NCI-H1436 (cell line): ENCODE measurements at regions not wholly inside any gene's neighbourhood (a gene's known extent, or its start where the extent isn't known, plus 50 kb on each side); places are given as distances from the start of the nearest gene placed in this dataset.

Experiments
- DNase-seq: peaks from one replicate; lab custom pipeline; 2025; lab: John Stamatoyannopoulos, UW

DNA sequence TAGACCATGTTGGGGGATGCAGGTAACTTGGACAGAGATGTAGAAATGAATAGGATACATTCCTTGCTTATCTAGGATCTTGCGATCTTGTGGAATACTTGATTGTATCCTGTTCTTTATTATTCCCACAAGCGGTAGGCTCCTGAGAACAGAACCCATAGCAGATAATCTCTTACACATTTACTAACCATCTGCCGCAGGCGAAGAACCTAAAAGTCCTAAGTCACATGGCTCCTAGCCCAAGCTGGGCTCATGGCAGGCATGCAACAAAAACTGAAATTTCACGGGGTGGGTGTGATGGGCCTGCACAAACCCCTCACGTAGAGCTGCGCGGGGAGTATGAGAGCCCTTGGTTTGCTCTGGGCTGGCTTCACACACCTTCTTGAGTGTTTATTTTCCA lies 177.4 kb upstream of the NECTIN1 start:
- no peak for DNase-seq

DNA sequence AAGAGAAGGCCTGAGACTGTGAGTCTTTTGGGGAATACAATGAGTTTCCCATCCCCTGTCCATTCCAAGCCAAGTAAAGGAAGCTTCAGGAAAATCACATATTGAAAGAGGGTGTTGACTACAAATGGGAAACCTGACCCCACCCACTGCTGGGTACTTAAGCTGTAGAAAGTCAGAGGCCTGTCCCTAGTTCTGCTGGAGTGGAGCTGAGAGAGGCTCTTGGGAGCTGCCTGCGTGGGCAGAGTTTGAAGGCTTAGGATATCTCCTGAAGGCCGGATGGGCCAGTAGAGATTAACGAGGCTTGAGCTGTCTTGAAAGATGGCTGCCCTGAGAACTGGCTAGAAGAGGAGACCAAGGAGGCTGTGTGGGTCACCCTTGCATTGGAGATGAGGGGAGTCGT lies 176.2 kb upstream of the NECTIN1 start:
- no peak for DNase-seq

DNA sequence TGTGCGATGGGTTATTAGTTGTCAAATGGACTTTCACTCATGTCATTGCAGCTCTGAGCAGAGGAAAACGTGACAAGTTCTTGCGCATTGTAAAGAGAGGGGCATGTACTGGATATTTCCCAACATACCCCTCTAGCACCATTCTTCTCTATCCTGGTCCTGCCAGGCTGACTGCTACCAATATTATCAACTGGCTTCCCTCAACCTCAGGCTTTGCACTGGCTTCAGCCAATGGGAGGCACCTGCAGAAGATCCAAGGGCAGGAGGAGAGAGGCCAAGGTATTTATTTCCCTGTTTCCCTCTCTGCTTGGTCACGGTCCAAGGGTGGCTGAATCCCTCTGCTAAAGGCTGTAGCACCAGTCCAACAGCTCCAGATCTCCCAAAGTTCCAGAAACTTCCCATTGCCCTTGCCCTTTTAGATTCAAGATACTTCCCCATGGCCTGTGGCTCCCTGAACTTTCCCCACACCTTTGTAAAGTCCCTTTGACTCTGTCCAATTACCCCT lies 175.6 kb upstream of the NECTIN1 start:
- DNase-seq: no peak

DNA sequence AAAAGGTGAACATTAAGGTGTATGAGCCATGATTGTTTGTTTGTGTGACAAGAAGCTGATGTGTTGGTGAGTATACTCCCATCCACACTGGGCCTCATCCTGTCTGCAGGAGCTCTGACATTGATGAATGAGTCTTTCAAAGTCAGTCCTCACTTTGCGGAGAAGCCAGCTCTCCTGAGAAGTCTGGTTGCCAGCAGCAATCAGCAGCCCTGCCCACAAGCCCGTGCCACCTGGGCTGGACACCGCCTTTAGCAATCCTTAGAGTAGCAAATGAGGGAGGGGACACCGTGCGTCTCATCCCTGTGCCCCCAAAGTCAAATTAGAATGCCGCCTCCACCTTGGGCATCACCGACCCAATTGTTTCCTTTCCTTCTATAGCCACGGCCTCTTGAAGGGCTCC lies 174.8 kb upstream of the NECTIN1 start:
- DNase-seq: no peak

DNA sequence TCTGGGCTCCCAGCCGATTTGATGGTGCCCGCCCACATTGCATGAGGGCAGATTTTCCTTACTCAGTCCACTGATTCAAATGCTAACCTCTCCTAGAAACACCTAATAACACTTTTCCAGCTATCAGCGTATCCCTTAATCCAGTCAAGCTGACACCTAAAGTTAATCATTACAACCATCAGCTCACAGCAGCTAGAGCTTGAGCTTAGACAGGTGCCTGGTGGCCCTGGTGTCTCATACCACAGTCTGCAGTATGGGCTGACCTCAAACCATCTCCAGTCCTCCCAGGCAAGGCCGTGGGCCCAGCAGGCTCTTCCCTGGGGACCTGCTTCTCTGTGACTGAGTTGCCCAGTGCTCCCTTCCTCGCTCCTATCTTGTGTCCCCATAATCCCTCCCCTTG lies 174.4 kb upstream of the NECTIN1 start:
- DNase-seq: no peak

DNA sequence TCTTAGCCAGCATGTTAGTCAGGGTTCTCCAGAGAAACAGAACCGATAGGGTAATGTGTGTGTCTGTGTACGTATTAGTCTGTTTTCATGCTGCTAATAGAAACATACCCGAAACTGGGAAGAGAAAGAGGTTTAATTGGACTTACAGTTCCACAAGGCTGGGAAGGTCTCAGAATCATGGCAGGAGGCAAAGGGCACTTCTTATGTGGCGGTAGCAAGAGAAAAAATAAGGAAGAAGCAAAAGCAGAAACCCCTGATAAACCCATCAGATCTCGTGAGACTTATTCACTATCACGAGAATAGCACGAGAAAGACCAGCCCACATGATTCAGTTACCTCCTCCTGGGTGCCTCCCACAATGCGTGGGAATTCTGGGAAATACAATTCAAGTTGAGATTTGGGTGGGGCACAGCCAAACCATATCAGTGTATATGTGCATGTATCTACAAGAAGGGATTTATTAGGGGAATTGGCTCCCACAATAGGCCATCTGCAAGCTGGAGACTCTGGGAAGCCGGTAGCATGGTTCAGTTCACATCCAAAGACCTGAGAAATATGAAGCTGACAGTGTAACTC lies 173.7 kb upstream of the NECTIN1 start:
- no peak for DNase-seq

DNA sequence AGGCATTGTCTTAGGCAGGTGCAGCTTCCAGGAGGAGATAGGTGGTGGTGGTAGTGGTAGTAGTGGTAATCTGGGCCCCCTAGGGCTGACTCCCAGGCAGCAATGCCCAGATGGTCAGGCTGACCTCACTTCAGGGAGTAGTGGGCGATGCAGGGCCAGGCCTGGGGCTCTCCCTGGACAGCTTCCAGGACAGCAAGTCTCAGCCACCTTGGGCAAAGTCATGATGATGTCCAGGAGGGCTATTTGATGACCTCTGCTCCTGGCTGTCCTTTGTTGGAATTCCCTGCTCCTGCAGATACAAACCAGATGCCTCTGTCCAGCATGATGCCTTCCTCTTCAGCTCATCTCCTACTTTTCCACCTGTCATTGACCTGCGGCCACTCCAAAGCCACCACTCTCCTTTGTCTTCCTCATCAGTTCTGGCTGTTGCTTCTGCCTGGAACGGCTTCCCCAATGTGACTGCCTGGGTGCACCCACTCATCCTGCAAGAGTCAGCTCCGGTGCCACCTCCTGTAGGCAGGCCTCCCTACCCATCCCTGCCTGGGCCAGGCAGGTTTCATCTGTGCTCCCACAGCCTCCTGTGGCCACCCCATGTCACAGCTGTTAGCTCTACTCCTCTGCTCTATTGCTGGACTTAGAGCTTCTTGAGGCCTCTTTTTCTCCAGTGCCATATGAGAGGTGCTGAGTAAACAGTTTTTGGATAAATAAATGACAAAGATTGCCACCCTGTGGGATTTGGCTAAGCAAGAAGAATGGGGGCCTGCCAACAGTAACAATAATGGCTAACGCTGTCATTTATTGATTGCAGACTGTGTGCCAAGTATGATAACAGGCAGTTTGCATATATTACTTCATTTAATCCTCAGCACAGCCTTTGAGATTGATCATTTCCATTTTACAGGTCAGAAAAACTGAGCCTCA lies 172.9 kb upstream of the NECTIN1 start:
- DNase-seq: no peak

DNA sequence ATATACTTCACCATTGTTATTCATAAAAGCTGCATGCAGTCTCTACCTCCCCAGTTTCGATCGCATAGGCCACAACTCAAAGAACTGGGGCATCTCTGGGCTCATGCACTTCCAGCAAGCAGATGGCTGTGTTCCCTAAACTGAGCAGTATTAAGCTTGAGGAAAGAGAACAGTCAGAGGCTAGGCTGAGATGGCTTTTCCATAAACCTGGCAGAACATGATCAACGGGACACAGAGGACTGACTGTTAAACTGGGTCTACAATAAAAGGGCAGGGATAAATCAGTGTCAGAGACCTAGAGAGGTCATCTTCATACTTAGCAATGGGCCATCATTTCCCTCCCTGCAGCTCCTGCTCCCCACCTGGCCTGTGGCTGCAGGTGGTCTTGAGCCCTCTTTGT lies 171.0 kb upstream of the NECTIN1 start:
- no peak for DNase-seq

DNA sequence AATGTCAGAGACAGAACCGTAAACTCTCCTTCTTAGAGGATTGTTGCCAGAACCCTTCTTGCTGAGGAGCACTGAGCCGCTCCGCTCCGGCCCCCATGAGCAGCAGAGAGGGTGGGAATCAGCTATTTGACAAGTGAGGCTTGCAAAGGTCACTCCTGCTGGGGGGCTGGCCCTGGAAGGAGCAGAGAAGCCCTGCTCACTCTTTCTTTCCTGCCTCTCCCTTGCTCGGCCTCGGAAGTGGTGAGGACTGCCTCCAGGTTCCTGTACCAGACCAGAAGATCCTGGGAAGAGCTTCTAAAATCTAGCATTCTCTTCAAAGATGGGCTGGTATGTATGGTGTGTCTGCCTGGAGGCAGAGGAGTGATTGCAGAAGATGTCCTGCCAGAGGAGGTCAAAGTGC lies 168.6 kb upstream of the NECTIN1 start:
- DNase-seq: no peak

DNA sequence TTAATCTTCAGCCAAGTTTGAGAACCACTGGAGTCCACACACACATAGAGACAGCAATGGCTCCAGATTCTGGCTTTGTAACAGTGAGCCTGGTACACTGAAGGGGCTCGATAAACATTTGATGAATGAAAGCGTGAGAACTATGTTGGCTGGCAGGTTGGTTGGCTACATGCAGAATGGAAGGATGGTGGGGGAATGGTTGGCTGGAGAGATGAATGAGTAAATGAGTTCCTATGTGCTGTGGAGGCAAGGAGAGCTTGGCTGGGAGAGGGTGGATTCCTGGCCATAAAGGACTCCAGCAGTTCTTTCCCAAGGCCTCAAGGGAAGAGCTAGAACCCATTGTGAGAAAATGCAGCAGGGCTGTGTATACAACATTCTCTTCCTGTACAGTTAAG lies 168.0 kb upstream of the NECTIN1 start:
- no peak for DNase-seq

DNA sequence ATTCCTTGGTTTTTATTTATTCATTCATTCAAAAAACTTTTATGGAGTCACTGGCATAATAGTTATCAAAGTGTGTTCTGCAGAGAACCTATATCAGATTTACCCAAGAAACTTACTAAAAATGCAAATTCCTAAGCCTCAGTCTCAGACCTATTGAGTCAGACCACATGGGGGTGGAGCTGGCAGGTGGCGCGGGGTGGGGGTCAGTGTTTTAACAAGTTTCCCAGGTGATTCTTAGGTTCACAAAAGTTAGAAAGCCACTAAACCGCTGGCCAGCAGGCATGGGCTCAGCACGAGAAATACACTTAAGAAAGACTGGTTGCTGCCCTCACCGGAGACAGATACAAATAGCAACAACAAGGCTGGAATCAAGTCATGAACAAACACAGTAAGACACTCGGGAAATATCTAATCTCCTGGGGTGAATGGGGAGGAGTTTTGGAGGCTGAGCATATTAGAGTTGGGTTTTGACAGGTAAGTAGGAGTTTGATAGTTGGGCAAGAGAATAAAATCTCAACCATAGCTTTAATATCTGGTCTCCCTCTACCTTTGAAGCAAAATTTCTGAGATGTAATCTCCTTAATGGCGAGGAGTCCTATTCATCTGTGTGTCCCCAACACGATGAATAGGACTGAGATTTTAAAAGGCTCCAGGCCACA lies 167.5 kb upstream of the NECTIN1 start:
- DNase-seq: no peak

DNA sequence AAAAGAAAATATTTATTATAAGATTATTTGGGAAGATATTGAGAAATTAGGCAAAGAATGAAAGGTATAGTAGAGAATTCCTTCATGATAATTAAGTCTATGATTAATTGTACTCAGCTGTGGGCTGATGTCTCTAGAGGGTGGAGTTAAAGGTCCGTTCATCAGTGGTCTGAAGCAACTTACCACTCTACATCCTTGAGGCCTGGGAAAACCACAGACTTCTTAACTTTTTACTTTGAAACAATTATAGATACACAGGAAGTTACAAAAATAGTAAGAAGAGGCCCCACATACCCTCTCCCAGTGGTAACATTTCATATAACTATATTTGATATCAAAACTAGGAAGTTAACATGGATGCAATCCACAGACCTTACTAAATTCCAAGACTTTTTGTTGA lies 167.0 kb upstream of the NECTIN1 start:
- DNase-seq: no peak

DNA sequence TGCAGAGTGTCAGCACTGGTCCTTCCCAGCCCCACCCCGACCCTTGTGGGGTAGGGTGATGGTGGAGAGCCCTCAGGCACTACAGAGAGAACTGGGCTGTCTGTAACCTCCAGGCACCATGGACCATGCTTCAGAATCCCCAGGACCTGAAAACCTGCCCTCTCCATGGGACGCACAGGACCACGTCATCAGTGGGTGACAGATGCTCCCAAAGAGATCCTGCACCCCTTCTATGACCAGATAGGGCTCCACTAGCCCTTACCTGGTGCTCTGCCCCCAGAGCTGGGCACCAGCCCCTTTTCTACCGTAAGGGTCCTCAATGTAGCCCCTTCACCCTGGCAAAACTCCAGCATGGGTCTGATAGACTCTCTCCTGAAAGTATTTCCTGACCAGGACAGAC lies 165.9 kb upstream of the NECTIN1 start:
- DNase-seq: no peak

DNA sequence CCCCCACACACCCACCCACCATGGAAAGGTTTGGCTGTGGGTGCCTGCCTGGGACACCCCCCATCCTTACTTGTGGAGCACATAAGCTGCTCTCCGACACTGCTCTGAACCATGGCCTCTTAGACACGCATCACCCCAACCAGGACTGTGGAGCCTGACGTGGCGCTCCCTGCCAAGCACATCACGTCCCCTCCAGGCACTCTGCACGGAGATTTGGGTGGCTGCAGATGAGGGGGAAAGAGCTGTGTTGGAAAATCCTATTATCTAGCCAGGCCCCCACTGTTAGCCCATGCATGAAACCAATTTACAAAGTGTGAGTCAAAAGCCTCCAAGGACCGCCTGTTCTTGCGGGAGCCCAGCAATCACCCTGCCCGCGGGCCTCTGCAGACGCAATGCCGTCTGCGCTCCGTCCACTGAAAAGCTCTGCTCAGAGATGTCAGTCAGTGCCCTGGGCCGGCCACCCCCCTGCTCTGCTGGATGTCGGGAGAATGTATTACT lies 163.4 kb upstream of the NECTIN1 start:
- no peak for DNase-seq

DNA sequence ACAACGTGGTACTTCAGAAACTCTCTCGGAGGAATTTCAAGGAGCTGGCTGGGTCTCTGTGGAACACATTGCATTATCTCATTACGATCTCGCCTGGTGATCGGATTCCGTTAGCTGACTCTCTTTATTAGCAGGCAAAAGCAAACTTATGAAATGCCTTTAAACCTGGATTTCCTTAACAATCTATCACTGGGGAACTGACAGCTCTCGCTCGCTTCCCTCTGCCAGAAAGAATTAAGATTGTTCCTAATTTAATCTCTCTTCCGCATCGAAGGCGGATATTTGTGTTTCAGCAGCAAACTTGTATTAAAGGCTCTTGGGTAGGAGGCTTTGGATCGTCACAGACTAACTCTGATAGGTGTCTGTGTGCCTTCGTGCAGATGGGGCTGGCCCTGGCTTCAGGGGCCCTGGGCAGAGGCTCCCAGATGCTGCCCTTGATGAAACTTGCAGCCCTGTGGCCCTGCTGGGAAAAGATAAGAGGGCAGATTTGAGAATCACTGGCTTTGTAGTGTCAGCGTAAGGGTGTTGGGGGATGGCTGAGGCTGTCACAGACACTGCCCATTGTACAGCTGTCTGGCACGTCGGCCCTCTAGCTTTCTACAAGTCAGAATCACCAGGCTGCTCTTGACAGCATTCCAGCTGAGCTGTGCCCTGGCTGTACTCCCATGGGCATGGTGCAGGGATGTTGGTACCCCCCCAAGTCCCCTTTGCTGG lies 162.2 kb upstream of the NECTIN1 start:
- DNase-seq: no peak

DNA sequence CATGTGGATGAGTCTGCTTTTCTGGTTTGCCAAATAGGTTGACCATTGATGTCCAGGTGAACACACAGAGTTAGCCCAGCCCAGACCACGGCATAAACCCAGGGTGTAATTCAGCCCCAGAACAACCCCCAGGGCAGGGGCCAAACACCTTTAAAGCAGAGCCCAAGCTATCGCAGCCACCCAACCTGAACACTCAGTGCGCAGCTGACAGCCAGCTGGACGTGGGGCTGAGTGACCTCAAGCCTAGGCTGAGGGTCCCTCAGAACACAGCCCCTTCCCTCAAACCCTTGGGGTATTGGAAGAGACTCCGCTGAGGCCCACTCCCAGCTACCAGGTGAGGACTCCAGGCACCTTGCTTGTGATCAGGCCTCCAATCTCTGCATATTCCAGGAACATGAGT lies 161.5 kb upstream of the NECTIN1 start:
- no peak for DNase-seq

DNA sequence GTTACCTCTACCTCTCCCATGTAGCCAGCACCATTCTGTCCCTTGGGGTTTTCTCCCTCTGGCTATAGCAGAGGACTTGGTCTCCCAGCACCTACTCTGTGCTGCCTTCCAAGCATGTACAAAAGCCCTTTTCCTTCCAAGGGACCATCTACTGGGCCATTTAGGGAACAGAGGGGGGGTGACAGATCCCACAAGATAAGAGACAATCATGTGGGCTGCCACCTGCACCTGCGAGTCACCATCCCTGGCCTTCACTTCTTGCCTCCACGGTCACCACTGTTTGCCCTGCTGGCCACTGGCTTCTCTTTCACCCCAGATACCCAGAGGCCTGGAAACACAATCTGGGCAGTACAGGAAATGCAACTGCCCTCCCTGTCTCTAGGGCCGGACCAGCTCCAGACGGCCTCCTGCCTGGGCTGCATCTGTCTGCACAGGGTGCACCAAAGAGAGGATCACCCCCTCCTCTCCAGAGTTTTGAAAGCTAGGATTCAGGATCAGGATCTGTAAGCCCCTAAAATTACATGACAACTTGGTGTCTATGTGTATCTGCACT lies 160.8 kb upstream of the NECTIN1 start:
- no peak for DNase-seq

DNA sequence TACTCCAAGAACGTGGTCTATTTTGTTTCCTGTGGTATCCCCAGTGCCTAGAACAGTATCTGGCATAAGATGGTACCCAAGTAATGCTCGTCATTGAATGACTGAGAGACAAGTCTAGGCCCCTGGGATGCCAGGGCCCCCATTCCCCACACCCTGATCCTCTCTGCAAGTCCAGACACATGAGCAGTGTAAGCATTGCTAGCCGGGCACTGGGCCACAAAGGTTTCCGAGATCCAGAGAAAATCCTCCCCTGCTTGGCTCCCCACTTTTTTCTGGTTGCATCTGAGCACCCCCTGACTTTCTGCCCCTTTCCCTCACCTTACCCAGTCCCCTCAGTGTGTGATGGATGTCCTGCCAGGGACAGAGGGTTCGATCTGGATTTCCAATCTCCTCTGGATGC lies 160.1 kb upstream of the NECTIN1 start:
- no peak for DNase-seq

DNA sequence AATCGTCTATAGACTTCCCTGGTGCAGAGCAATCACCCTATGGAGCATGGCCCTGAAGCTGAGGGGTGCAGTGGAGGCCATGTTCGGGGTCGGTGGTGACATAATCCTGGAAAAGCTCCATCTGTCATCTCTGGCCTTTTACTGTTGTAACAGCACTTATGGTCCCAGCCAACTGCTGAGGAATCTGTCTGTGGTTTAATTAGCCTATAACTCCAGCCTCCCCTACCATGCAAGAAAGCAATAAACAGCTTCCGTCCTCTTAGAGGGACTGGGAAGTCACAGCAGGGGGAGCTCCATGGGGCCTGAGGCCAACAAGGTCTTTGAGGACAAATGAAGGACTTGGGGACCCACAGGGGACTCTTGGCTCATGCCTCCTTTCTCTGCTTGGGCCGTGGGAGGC lies 159.1 kb upstream of the NECTIN1 start:
- DNase-seq: no peak

DNA sequence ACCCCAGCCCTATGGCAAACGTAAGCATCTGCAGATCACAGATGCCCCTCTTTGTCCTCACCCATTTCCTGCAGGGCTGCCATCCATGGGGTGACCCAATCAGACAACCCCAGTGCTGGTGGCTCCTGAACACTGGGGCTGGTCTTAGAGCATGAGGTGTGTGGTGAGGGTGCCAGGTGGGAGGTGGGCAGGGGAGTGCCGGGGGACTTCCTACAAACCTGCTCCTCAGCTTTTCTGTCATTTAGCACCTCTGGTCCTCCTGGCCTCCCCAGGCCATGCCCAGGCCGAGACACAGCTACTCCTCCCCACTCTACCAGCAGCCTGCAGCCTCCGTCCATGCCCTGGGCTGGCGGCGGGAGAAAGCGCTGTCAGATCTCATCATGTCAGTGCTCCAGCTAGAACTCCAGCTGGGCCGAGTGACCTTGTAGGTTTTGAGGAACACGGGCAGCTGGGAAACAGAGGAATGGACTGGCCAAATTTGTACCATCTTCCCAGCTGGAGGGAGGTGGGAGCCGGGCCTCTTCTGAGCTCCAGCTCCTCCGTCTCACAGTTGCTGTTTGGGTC lies 157.7 kb upstream of the NECTIN1 start:
- no peak for DNase-seq

DNA sequence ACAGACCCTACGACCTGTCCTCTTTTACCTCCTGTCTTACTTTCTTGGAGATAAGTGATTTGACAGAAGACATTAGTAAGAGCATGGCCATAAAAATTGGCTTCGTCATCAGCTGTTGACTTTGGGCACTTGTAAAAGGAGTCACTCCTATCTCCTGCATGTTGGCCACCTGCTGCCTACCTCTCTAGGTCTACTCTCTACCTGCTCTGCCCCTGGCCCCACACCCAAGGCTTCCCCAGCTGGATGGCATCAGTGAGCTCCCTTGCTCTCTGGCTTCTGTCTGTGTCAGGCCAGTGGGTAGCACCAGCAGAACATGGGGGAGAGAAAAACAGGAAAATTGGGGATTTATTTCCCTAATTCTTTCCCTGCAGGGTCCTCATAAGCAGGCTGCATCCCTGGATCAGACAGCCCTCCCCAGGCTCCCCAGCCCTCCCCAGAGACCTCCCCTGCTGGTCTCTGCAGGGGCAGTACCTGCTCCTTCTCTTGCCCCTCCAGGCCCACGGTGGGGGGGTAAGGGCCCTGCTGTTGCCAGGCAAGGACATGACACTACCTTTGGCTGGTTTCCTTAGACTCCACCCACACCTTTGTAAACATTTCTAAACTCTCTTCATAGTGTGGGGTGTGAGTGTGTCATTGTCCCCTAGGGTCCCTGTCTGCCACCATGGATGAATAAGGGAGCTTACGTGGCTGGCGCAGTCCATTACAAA lies 157.0 kb upstream of the NECTIN1 start:
- no peak for DNase-seq
